CD4-positive, alpha-beta T cell treated with Interleukin-4 for 4 hours (primary cell): ENCODE measurements at regions not wholly inside any gene's neighbourhood (a gene's known extent, or its start where the extent isn't known, plus 50 kb on each side); places are given as distances from the start of the nearest gene placed in this dataset.
"Not testable (repeated sequence)": the region's sequence is repeated elsewhere in the genome, so short reads cannot be mapped to it uniquely, and the experiment has no call there.

ENCODE experiments used
- DNase-seq: peaks from one replicate; pipeline ENCODE4 v3.0.0-alpha.2; 2020

DNA sequence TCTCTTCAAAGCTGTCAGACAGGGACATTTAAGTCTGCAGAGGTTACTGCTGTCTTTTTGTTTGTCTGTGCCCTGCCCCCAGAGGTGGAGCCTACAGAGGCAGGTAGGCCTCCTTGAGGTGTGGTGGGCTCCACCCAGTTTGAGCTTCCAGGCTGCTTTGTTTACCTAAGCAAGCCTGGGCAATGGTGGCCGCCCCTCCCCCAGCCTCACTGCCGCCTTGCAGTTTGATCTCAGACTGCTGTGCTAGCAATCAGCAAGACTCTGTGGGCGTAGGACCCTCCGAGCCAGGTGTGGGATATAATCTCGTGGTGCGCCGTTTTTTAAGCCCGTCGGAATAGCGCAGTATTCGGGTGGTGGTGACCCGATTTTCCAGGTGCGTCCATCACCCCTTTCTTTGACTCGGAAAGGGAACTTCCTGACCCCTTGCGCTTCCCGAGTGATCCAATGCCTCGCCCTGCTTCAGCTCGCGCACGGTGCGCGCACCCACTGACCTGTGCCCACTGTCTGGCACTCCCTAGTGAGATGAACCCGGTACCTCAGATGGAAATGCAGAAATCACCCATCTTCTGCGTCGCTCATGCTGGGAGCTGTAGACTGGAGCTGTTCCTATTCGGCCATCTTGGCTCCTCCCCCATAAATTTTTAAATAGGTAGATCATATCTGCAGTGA, 785.1 kb downstream of the TDRD15 start:
- not testable (repeated sequence) for DNase-seq

DNA sequence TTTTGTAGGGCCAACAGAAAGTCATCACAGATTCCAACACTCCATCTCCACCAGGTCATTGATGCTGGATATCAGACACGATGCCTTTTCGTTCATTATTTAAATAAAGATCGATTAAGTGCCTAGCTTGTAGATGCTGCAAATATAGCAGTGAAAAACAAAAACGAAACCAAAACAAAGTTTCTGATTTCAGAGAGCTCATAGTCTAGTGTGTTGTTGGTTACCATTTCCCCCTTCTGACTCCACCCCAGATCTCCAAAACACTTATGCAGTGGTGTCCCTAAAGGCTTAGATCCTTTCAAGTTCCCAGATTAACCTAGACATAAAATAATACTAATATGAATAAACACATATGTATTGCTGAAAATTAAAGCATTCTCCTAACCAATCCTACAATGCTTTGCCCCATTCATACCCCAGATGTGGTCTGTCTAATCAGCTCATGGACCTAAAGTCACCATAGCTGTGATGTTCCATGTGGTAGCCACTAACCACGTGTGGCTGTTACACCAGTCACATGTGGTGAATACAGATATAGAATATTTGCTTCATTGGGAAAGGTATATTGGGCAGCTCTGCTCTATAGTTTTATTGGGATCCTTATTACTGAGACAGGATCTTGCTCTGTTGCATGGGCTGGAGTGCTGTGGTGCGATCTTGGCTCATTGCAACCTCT, 787.2 kb downstream of the TDRD15 start:
- no peak for DNase-seq

DNA sequence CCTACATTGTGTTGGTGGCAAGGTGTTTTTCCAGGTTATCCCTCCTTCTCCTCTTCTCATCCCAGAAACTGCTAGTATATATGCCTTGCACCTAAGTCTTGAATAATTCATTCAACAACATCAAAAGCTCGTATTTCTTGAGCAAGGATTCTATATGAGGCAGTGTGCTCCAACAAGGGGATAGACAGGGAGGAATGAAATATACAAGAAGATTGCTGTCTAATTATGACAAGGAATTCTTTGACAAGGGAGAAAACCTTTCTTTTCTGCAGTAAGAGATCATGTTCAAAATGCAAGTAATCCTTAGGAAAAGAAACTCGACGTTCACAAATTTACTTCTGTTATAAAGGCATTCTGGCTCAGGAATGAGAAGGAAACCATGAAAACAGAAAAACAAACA, 788.6 kb downstream of the TDRD15 start:
- no peak for DNase-seq

- DNase-seq = no peak
These were observed 791.4 kb downstream of the TDRD15 start for GRCh38 chr2:21915201-21915600.

- no peak for DNase-seq
These were observed 793.3 kb downstream of the TDRD15 start for GRCh38 chr2:21916934-21917522.

GRCh38 chr2:21920721-21921120, 797.0 kb downstream of the TDRD15 start:
- DNase-seq = no peak

GRCh38 chr2:21924640-21925285, 801.0 kb downstream of the TDRD15 start:
- no peak for DNase-seq

DNA sequence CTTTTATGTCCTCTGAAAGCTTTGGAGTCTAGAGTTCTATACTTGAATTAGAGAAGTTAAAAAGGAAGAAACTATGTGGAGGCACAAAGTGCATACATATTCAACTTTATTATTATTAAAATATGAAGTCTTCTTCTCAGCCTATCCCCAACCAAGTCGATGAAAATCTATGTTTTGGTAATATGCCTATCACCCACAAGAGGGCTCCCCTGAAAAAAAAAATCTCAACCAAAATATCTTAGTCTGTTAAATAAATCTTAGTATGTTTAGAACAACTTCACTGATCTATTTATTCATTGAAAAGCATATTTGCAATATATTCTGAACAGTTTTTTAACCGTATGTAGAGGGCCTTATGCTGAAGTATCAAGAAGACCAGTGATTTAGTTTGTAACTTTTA, 804.5 kb downstream of the TDRD15 start:
- no peak for DNase-seq

DNA sequence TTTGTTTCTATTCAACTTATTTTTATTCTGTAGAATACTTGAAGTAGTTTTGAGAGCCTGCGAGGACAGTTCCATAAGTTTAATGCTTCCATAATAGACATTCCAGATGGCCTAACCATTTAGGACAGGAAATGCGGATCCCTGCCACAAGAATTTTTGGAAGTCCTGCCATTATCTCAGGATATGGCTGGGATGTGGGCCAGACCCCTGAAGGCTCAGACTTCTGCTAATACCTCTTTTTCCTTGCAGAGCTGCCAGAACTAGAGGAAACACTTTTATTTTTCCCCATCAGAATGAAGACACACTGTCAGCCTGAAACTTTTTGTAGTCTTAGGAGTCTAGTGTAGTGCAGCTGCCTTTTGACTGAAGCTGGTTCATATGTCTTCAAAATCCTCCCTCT, 806.5 kb downstream of the TDRD15 start:
- no peak for DNase-seq

DNA sequence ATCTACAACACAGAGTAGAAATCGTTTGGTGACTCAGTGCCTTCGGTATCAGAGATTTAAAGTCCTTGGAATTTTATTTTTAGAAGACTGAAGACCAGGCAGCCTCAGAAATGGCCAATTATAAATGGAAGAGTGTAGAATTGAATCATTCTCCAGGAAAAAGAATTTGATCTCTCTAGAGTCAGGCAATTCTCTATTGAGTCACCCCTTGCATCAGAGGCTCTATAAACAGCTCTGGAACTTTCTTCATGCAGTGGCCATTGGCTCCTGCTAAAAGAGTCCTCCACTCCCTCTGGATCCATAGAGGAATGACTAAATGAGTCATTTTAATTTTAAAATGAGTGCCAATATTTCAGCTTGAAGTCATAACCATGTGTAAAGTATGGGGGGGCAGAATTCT, 816.2 kb downstream of the TDRD15 start:
- no peak for DNase-seq

DNA sequence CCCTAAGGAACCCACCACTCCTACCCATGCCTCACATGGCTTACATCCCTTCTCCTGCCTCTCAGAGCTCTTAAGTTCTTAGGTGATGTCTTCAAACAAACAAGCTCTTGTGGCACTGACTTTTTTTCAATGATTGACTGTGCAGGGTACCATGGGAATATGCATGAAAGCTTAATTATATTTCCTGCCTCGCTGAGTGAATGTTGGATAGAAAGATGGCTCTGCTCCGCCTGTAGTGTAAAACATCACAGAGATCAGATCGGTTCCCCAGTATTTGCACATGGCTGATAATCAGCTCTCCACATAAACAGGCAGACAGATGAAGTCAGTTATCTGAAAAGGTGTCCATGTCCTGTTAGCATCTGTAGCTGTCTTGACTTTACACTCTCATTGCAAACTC, 820.8 kb downstream of the TDRD15 start:
- no peak for DNase-seq

DNA sequence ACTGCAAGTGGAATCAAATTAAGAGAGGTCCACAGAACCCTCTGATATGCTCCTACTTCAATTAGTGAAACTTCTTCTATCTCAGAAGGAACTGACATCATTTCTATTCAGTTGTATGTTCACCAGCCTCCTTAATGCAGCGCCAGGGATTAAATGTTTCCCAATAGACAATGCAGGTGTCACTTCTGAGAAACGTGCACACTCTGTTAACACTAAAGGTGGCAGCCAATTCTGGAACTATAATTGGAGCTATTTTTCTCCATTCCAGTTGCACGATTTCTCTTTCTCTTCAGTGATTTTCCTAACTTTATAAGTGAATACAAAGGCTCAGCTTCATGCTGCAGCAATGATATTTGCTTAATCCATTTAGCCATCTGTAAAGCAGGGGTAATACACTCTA, 821.9 kb downstream of the TDRD15 start:
- DNase-seq = no peak

DNA sequence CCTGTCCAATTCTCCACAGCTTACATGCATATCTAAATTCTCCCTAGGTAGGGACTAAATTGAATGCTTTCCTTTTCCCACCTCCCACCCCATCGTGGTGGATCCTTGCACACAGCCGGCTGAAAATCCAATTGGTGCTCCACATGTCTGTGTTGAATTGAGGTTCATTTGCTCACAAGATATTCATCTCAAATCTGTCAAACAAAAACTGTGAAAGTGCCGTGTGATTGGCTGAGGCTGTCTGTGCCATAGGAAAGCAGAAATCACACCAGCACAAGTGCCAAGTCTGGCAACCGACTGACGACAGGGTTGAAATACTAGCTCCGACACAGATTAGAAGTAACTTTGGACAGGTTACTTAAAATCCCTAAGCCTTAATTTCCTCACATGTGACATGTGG, 823.3 kb downstream of the TDRD15 start:
- DNase-seq = no peak

- DNase-seq = no peak
These were observed 842.4 kb downstream of the TDRD15 start for GRCh38 chr2:21966139-21966538.

- no peak for DNase-seq
These were observed 847.2 kb downstream of the TDRD15 start for GRCh38 chr2:21970971-21971370.

DNA sequence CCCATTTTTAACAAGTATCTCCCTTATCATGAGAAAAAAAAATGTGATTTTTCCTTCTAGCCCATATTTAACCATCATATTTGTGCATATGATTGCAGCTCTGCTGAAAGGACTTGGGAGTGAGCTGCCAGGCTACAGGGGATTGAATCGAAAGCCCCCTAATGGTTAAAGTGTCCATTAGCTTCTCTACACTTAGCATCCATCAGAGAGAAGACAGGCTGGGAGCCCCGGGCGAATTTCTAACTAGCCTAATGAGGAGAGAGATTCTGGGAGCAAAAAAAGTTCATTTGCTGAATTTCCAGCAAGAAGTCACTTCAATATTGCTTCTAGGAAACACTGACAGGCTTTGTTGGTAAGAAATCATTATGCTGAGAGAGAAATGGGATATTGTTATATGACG, 848.8 kb downstream of the TDRD15 start:
- no peak for DNase-seq

GRCh38 chr2:21981127-21981526, 857.4 kb downstream of the TDRD15 start:
- DNase-seq = no peak

GRCh38 chr2:21993002-21993401, 869.2 kb downstream of the TDRD15 start:
- DNase-seq = no peak

DNA sequence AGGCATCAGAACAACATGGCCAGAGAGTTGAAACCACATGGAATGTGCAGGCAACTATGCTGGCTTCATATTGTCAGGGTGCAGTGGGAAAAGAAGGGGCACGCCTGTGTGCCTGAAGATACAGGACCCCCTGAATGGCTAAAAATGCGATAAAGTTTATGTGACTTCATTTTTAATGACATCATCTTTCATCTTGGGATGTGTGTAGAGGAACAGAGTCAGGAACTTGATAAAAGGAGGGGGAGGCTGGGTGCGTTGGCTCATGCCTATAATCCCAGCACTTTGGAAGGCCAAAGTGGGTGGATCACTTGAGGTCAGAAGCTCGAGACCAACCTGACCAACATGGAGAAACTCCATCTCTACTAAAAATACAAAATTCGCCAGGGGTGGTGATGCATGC, 872.6 kb downstream of the TDRD15 start:
- DNase-seq = no peak

- no peak for DNase-seq
These were observed 875.8 kb downstream of the TDRD15 start for GRCh38 chr2:21999522-21999921.

DNA sequence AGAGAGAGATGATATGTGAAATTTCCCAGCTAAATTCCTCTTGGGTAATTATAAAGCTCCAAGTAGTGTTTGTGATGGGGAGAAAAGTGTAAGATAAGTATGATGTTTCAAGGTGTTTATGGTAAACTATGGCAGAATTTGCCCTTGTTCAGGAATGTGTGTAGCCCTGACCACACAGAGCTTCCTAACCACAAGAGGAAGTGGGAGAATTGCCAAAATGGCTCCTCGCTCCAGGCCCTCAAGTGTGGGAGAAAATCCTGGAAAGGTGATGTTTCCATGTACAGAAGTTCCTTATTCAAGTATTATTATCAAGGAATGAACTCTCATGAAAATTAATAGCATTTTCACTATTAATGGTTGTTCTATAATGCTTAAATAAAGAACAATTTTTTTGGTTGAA, 878.3 kb downstream of the TDRD15 start:
- DNase-seq = no peak

DNA sequence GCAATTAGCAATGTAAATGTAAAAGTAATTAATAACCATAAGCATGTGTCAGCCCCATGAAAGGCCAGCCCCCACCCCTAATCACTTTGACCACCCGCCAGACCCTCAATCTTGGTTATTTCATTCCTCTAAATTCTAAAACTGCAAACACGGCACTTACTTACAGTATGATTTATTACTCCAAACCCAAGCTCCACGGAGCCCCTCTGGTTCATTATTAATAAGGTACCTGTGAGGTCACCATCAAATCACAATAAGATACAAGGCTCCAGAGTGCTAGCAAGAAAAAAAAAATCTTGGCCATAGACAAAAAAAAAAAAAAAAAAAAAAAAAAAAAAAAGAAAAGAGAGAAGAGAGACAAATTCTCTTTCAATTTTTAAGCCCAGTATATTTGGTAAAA, 879.5 kb downstream of the TDRD15 start:
- DNase-seq = no peak

- DNase-seq = no peak
These were observed 887.3 kb downstream of the TDRD15 start for GRCh38 chr2:22011048-22011447.

DNA sequence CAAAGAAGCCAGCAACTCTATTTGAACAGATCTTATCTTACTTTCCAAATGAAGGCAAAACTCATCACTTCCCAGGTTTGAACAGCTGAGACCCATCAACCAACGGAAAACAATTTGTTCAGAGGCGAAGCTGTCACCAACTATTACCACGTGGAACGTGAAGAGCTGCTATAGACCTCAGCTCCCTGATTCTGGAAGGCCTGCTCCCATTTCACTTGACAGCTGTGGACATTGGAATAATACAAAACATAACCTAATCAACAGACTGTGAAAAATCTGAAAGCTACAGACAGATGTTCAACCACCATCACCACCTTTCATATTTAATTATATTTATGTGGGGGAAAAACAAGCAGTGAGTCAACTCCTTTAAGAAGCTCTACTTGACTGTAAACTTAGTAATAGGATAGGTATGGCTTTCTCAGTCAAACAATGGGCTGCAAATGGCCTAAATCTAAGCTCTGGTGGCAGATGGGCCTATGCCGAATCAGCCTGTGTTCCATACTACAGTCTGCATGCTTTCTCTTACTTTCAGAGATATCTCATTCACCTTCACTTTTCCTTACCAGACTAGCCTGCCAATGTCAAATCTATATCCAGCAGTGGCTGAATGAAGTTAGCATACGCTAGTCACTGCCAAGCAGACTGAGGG, 896.4 kb downstream of the TDRD15 start:
- DNase-seq = no peak
